ENCODE measurements at regions not wholly inside any gene's neighbourhood (a gene's known extent, or its start where the extent isn't known, plus 50 kb on each side); places are given as distances from the start of the nearest gene placed in this dataset.
"Not testable (repeated sequence)": the region's sequence is repeated elsewhere in the genome, so short reads cannot be mapped to it uniquely, and the experiment has no call there.

DNA sequence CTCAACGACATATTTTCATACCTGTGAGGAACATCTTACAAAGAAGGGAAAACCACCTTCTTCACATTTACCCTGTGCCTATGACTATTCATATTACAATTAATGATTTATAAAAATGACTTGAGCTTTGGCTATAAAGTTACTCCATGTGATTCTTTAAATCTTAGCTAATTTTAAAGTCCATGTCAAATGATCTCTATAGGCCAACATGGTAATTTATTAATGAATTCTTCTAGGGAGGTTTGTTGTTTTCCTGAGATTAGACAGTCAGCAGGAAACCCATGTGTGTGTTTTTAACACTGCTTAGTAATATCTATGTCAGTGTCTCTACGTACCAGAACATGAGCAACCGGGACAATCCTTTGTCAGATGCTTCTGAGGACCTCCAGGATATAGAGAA lies 307.3 kb downstream of the IPMK start:
- no peak for DNase-seq (ENCODE audit: low read depth)

DNA sequence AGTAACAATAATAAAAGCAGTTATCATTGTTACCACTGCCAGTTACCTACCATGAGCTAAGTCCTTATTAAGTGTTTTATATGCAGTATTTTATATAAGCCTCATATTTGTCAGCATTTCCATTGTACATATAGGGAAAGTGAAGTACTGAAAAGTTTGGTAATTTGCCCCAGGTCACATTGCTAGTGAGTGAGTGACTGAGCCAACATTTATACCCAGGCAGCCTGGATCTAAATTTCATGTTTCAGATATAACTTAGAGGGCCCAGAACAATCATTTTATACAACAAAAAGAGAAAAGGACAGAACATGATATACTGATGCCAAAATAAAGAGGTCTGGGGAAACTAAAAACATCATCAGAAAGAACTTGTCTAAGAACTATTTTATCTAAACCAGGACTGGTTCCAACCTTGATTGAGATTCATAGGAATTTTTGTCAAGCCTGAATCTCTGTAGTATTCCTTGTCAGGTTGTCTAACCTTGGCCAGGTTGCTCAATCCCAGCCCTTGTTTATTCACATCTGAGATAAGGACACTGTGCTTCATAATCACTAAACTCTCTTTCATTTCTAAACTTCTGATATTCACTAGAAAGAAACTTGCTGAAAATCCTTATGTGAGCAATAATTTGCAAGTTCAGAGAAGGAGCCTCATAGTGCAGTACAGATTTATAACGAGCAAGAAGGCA lies 308.2 kb downstream of the IPMK start:
- DNase-seq (ENCODE audit: low read depth), result no peak

DNA sequence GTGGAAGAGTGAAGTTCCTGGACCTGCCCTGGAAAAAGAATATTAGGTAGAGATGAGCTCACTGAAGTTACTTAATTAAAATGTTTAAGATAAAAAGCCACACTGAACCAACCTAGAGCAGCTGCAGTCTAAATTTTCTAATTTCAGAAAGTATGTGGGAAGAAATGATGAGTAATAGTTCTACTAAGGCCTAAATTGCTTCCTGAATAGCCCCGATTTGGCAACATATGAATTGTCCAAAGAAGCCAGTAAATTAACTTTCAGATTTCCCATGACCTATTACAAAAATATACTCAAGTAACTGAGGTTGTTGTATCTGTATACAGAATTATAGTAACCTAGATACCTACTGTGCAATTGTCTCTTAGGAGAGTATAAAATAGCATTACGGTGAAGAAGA lies 312.6 kb downstream of the IPMK start:
- DNase-seq (ENCODE audit: low read depth), result peak; percentile 78

DNA sequence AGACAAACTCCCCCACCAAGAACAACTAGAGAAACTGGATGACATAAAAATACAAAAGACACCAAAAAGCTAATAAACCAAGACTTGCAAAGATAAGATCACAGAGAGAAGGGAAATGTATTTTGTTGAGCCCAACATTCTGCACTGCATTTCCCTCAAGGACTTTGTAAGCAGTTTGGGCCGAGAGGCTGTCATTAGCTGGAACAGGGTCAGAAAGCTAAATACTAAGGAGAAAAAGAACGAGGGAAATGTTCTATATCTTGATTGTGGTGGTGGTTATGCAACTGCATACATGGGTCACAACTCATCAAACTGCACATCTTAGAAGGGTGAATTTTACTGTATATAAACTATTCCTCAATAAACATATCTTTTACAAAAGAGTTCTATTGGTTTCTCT lies 315.0 kb downstream of the IPMK start:
- peak; percentile 89 for DNase-seq (ENCODE audit: low read depth)

DNA sequence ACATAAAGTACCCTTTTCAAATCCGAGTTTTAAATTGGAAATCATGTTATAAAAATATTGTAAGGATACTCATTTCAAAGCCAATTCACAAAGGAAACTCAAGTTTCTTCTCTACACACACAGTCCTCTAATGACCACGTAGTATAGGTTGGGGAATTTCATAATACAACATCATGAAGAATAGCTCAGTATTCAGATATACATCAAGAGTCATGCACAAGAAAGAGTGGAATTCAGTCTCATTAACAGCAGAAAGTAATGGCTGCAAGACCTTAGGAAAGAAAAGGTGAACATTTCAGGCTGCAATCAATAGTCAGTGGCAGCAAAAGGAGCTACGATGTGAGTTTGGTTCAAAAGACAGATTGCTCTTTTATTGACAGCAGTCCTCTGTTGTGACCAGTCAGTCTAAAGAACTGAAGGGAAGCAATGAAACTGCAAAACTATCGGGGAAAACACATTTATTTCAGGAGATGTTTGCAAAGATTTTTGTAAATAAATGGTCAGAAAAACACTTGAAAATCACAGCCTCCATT lies 317.2 kb downstream of the IPMK start:
- DNase-seq (ENCODE audit: low read depth), result no peak

DNA sequence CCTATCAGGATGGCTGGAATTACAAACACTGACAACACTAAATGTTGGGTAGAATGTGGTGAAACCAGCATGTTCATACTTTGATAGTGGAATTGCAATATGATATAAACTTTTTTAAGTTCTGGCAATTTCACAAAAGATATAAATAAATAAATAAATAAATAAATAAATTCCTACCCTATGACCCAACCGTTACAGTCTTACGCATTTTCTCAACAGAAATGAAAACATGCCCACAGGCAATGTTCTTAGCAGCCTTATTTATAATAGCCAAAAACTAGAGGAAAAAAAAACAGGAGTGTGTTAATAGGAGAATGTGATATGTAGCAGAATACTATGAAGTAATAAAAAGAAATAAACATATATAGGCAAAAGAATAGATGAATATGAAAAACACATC lies 318.9 kb downstream of the IPMK start:
- DNase-seq (ENCODE audit: low read depth), result peak; percentile 65

DNA sequence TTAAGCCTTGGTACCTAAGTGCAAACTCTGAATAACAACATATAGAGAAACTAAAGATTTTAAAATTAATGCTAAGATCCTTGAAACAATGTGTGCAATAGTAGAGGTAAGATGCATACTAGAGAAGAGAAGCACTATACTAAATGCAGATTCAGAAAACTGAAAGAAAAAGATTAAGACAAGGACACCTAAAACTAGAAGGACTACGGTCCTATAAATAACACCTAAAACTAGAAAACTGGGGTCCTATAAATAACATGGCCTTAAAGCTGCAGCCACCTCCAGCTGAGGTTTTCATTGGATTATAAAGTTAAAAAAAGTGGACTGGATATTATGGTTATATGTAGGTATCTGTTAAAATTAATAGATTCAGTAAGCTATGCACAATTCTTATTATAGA lies 320.9 kb downstream of the IPMK start:
- no peak for DNase-seq (ENCODE audit: low read depth)

DNA sequence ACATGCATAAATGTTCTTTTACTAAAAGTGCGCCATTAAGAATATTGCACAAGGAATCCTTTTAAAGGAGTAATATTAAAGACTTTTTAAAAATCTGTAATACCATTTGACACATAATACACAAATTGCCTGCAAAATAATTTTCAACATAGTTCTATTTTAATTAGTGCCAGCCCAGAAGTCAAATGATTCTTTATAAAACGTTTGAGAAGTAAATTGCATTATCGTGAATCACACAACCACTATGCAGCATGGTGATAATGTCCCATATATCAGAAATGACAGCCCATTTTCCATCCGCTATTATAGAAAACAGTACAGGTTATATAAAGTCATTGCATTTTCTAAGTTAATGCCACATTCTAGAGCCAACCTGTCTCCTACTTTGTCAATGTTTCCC lies 324.0 kb downstream of the IPMK start:
- DNase-seq (ENCODE audit: low read depth), result no peak

DNA sequence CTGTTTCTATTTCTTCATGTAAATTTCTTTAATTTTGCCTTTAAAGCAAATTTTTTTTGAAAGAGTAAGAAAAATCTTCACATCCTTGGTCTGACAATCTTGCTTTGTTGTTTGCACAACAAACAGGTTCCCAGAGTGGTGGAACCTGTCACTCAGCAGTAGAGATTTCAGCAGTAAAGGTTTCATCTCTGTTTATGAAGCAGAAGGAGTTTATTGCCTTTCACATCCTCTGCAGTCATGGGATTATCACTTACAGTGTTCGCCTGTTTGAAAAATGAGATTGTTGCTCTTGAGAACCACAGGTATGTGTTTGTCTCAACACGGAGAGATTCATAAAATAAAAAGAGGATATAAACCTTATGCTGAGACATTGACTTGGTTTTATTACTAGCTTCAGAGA lies 342.6 kb downstream of the IPMK start:
- no peak for DNase-seq (ENCODE audit: low read depth)

DNA sequence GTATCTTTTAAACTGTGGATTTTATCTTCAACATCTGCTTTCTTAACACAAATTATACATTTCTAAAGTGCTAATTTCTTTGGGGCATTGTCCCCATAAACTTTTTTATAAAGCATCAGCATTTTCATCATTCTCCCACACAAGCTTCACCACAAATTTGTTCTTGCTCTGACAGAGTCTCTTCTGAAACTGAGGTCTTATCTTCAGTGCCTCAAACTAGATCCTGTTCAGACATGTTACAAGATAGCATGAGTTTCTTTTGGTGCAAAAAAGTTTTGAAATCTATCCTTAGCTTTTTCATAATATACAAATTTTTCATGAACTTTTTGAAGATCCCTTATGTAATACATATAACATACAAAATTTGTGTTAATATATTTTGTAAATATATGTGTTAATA lies 346.6 kb downstream of the IPMK start:
- DNase-seq (ENCODE audit: low read depth), result no peak

DNA sequence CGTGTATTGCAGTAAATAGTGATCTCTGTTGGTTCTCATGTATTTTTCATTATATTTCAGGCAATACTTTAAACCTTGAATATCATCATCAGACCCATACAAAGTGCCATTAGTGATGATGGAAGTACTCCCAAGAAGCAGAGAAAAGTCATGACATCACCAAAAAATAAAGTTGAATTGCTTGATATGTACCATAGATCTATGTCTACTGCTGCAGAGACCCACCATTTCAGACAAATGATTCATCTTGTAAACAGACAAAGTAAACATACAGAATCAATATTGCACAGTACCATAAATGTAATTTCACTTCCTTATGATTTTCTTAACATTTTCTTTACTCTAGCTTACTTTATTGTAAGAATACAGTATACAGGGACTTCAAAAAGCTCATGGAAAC lies 347.8 kb downstream of the IPMK start:
- no peak for DNase-seq (ENCODE audit: low read depth)

DNA sequence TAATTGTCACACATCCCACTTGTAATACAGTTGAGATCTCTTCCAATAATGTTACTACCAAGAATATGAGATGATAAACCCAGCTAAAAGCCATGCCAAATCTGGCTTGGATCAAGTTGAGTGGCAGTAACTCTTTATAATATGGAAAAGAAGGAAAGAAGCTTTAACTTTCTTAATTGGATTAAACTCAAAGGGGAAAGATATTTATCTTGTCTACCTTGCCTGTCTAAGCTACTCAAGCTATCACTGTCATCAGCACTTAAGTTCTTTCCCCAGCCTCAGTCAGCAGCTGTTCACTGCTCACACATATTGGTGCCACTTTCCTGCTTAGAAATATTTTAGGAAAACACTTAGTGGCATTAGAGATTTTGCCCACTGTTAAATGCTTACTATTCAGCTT lies 350.7 kb downstream of the IPMK start:
- DNase-seq (ENCODE audit: low read depth), result no peak

DNA sequence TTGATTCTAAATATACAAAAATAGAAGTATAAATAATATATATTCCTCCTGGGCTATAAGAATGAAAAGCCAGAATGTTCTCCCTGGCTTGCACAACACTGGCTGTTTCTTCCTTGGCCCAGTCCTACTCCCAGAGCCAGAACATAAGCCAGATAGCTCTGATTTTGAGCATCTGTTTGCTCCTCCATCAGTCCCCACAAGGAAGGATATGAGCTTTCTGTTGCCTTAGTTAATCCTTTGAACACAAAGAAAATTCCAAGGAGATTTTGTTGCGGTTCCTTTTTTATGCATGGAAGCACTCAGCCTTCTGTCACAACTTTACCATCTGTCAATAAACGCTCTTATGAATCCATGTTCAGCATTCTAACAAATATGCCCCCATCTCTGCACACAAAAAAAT lies 361.8 kb downstream of the IPMK start:
- no peak for DNase-seq (ENCODE audit: low read depth)

DNA sequence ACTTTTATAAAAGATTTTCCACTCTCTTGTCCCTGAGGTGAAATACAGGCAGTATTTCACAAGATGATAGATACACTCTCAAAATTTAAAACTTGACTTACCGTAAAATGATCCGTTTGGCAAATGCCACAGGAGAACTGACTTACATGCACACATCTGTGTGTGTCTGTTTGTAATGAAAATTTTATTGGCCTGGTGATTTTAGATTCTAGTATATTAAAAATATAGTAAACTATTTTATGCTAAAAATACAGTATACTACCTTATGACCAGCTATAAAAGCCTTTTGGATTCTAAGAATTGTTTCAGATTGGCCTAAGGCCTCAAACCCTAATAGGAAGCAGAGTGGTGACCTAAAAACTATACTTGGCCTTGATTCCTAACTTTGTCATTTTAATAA lies 362.7 kb downstream of the IPMK start:
- no peak for DNase-seq (ENCODE audit: low read depth)

DNA sequence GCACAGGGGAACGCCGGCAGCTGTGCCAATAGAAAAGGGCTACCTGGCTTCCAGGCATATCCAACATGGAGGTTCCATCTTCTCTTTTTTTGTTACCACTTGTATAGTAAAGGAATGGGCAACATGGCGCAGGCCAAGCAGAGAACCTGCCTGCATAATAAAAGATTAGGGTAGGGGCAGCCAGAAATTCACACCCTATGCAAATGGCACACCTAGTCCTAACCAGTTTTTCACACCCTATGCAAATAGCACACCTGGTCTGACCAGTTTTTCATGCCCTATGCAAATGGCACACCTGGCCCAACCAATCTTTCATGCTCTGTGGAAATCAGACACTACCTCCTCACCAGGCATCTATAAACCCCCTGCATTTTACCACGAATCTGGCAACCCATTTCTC lies 369.5 kb downstream of the IPMK start:
- no peak for DNase-seq (ENCODE audit: low read depth)

DNA sequence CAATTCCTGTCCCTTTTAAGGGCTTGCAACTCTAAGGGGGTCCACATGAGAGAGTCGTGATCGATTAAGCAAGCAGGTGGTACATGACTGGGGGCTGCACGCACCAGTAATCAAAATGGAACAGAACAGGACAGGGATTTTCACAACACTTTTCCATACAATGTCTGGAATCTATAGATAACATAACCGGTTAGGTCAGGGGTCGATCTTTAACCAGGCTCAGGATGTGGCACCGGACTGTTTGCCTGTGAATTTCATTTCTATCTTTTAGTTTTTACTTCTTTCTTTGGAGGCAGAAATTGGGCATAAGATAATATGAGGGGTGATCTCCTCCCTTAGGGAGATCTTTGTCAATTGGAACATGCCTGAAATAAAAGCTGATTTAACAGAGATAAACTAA lies 370.1 kb downstream of the IPMK start:
- no peak for DNase-seq (ENCODE audit: low read depth)

DNA sequence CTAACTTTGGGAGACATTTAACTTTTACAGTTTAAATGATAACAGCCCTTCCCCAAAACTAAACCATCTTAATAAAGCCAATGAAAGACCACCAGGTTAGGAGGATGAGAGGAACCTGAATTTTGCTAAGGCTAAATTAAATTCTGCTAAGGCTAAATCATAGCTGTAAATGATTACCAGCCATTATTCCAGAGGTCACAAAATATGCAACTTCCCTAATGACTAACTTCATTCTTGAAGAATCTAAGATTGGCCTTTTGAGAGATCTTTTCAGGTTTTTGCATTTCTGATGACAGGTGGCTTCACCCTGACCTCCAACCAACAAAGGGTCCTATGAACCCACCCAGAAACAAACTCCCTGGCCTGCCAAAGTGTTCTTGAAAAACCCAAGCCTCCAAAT lies 373.3 kb downstream of the IPMK start:
- no peak for DNase-seq (ENCODE audit: low read depth)

DNA sequence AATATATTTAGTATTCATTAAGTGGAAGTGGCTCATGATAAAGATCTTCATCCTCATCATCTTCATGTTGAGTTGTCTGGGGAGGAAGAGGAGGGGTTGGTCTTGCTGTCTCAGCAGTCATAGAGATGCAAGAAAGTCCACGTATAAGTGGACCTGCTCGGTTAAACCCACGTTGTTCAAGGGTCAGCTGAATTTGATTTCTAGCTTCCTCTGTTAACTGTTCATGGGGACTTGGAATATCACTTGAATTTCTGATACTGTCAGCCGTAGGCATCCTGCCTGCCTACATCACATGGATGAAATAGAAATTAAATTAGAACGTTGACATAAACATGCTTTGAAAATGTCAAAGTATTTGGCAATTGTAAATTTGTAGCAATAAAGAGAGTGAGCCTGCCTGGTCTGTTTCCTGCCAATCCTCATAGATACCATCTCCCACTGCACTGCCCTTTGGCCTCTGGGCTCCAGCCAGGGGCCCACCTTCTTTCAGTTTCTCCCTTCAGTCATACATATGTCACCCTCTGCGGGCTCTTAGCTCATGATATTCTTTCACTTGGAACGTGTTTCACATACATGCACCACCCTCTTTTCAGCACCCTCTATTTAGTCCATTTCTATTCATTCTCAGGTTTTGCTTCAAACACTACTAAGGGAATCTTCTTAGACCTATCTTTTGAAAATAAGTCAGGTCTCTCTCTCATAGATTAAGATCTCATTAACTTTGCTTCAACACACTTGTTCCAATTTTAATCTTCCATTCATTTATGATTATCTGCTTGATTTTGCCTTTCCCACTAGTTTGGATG lies 376.3 kb downstream of the IPMK start:
- no peak for DNase-seq (ENCODE audit: low read depth)

DNA sequence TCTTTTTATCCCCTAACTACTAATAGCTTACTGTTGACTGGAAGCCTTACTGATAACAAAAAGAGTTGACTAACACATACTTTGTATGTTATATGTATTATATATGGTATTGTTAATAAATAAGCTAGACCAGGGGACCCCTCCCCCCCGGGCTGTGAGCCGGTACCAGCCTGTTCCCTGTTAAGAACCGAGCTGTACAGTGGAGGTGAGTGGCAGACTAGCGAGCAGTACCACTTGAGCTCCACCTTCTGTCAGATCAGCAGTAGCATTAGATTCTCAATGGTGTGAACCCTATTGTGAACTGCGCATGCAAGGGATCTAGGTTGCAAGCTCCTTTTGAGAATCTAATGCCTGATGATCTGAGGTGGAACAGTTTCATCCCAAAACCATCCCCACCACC lies 377.0 kb downstream of the IPMK start:
- DNase-seq (ENCODE audit: low read depth), result no peak

DNA sequence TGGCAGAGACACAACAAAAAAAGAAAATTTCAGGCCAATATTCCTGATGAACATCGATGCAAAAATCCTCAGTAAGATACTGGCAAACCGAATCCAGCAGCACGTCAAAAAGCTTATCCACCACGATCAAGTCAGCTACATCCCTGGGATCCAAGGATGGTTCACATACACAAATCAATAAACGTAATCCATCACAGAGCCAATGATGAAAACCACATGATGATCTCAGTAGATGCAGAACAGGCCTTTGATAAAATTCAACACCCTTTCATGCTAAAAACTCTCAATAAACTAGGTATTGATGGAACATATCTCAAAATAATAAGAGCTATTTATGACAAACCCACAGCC lies 382.1 kb downstream of the IPMK start:
- not testable (repeated sequence) for DNase-seq (ENCODE audit: low read depth)

DNA sequence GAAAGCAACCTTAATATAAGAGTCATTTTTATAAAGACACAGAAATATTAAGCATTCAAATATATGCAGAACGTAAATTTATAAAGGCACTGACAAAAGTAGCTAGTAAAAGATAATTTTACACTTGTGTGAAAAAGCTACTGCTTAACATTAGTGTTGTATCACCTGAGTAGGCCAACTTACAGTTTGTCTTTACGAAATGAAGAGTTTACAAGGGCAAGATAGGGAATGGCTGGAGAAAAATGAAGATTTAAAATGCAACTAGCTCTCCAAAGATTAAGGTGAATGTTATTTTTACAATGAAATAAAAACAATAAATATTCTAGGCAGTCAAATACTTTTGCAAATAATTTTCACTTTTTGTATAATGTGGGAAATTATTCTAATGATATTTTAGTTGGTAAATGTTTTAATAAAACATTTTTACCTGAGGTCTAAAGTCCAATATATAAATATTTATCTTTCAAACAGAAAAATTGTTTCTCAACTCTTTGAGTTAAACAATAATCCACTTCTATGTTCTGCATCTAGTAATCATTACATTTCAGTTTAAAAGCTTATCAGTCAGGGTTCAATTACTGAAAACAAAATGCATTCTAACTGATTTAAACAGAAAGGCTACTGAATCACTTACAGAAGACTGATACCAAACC lies 382.6 kb downstream of the IPMK start:
- no peak for DNase-seq (ENCODE audit: low read depth)

DNA sequence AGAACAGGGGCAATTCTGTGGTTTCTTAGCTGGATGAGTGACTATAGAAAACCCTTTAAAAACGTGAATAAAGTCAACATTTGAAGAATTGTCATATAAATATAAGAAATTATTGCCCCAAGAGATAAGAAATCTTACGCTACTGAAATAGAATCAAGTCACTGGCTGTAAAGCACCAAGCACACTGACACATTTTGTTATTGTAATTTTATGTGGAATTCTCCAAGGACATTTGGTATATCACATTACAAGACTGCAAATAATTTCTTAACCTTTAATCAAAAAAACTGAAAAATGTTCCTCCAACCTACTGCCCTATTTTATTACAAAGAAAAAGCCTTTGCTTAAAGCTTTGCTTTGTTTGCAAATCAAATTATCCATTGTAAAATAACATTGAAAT lies 383.3 kb downstream of the IPMK start:
- DNase-seq (ENCODE audit: low read depth), result no peak

Data from iris pigment epithelial cell (primary cell).